Gastrocnemius medialis (tissue), 4 donors: ENCODE measurements at regions not wholly inside any gene's neighbourhood (a gene's known extent, or its start where the extent isn't known, plus 50 kb on each side); places are given as distances from the start of the nearest gene placed in this dataset.

Experiments used
- ATAC-seq, 2 donors: fragments of 150-250 bp; one replicate each; pipeline ENCODE4 v1.9.1; 2016
- DNase-seq, 2 donors: peaks; one replicate each; pipeline ENCODE4 v3.0.0-alpha.2; 2019
- H3K27ac ChIP-seq, 4 donors: fragments of 200-600 bp; sonication (generic); 1 replicate in 1 of 4; 2 replicates in 3 of 4; pipeline ENCODE4 v1.5.1; 2016 to 2018; ENCODE audit warnings: mild to moderate bottlenecking in 2 of 4, moderate library complexity in 1 of 4
- H3K27me3 ChIP-seq, 3 donors: fragments of 200-600 bp; sonication (generic) in 2 of 3; 1 replicate in 1 of 3; 2 replicates in 2 of 3; pipeline versions ENCODE4 v1.5.1 to v1.6.0; 2016 to 2019; ENCODE audit warnings: mild to moderate bottlenecking in 1 of 3, moderate library complexity in 1 of 3
- H3K36me3 ChIP-seq, 2 donors: fragments of 200-600 bp; sonication (generic) in 1 of 2; one replicate each; pipeline ENCODE4 v1.5.1; 2017 to 2018
- H3K4me1 ChIP-seq, 2 donors: fragments of 200-600 bp; sonication (generic) in 1 of 2; one replicate each; pipeline ENCODE4 v1.5.1; 2016 to 2017; ENCODE audit warnings: mild to moderate bottlenecking in 2 of 2
- H3K4me3 ChIP-seq, 4 donors: fragments of 200-600 bp; sonication (generic) in 3 of 4; 1 replicate in 1 of 4; 2 replicates in 3 of 4; pipeline ENCODE4 v1.5.1; 2016 to 2019; ENCODE audit warnings: mild to moderate bottlenecking in 2 of 4
- H3K9me3 ChIP-seq, 3 donors: fragments of 200-600 bp; sonication (generic) in 2 of 3; 1 replicate in 1 of 3; 2 replicates in 2 of 3; pipeline ENCODE4 v1.5.1; 2016 to 2019
- POLR2A ChIP-seq, 2 donors: fragments of 450-650 bp; IDR thresholded peaks; one replicate each; pipeline ENCODE4 v1.6.1; 2017; ENCODE audit warnings: antibody characterized with exemption in 2 of 2, mild to moderate bottlenecking in 2 of 2, moderate library complexity in 2 of 2
- in situ Hi-C, 4 donors: fragments of 200-750 bp; cut with MboI; loops; one replicate each; pipeline versions ENCODE4 v1.15.0 to v1.8.0; 2017; ENCODE audit warnings: low sequenced_read_pairs in 4 of 4
- intact Hi-C: fragments of 100-400 bp; cut with DNase I; formaldehyde crosslinking; loops from one replicate; pipeline ENCODE4 v1.15.1; 2023; ENCODE audit warnings: low total_unique reads
- TF ChIP-seq, protein P1 (sequence below), 5 experiments: fragments of 450-650 bp in 3 of 5; fragments of 200-600 bp in 2 of 5; sonication (generic) in 2 of 5; IDR thresholded peaks in 4 of 5; conservative IDR thresholded peaks in 1 of 5; 1 replicate in 4 of 5; 2 replicates in 1 of 5; pipeline ENCODE4 v1.5.1; 2016 to 2019; ENCODE audit warnings: antibody characterized with exemption in 5 of 5, mild to moderate bottlenecking in 3 of 5, moderate library complexity in 3 of 5

DNA sequence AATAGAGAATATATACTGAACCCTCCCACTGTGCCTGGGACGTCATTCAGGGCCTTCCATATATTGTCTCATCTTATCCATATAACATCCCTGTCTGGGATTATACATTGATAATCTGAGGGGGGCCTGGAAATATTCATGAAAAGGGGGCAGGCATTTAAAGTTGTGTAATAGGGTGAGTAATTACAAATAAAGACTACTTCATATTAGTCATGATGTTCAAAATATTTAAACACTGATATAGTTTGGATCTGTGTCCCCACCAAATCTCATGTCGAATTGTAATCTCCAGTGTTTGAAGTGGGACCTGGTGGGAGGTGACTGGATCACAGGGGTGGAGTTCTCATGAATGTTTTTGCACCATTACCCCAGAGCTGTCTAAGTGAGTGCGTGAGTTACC is 97.8 kb downstream of the AQP9 start:
- Histone ChIP-seq H3K27ac (no peak overlapping the region), H3K9me3 (no peaks in the 10 kb centered on the region), H3K4me3 (no peak overlapping the region), H3K36me3 (no peaks in the 10 kb centered on the region), H3K27me3 (no peaks in the 10 kb centered on the region), H3K4me1 (peaks cover 12 to 21% of the 10 kb centered on the region in 2 donors)
- in situ Hi-C loops = loop anchor here (10.0 to 25.0 kb wide), 3 partner anchors 101 to 526 kb away; partner anchors contain the start of gene MINDY2 (in 1 of the 4)
- ATAC-seq (no peak), DNase-seq (no peak)
- TF ChIP-seq POLR2A (IDR thresholded peaks at IDR 0.05) = no peak
- TF ChIP-seq, protein P1, sequence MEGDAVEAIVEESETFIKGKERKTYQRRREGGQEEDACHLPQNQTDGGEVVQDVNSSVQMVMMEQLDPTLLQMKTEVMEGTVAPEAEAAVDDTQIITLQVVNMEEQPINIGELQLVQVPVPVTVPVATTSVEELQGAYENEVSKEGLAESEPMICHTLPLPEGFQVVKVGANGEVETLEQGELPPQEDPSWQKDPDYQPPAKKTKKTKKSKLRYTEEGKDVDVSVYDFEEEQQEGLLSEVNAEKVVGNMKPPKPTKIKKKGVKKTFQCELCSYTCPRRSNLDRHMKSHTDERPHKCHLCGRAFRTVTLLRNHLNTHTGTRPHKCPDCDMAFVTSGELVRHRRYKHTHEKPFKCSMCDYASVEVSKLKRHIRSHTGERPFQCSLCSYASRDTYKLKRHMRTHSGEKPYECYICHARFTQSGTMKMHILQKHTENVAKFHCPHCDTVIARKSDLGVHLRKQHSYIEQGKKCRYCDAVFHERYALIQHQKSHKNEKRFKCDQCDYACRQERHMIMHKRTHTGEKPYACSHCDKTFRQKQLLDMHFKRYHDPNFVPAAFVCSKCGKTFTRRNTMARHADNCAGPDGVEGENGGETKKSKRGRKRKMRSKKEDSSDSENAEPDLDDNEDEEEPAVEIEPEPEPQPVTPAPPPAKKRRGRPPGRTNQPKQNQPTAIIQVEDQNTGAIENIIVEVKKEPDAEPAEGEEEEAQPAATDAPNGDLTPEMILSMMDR (IDR thresholded peaks at IDR 0.05 in 4 of 5, conservative IDR thresholded peaks at IDR 0.05 in 1 of 5) = no peak
- intact Hi-C loops = no loop called here

GRCh38 chr15:58240191-58240932 is 102.2 kb downstream of the AQP9 start:
- Histone ChIP-seq H3K4me1 (peaks cover 19 to 26% of the 10 kb centered on the region in 2 donors), H3K27me3 (no peaks in the 10 kb centered on the region), H3K36me3 (no peaks in the 10 kb centered on the region), H3K4me3 (no peak overlapping the region), H3K27ac (peak overlapping the region; percentile 58 to 74 (median 70)), H3K9me3 (no peaks in the 10 kb centered on the region)
- ATAC-seq = peak; percentile 17 to 41
- DNase-seq = no peak
- intact Hi-C loops = no loop called here
- TF ChIP-seq, protein P1 (IDR thresholded peaks at IDR 0.05 in 4 of 5, conservative IDR thresholded peaks at IDR 0.05 in 1 of 5) = no peak
- no peak for TF ChIP-seq POLR2A (IDR thresholded peaks at IDR 0.05)
- in situ Hi-C loops = loop anchor here in 3 of 4 donors (25.0 kb wide), 2 partner anchors 97 to 522 kb away; partner anchors contain the start of gene MINDY2 (in 1 of the 3)

DNA sequence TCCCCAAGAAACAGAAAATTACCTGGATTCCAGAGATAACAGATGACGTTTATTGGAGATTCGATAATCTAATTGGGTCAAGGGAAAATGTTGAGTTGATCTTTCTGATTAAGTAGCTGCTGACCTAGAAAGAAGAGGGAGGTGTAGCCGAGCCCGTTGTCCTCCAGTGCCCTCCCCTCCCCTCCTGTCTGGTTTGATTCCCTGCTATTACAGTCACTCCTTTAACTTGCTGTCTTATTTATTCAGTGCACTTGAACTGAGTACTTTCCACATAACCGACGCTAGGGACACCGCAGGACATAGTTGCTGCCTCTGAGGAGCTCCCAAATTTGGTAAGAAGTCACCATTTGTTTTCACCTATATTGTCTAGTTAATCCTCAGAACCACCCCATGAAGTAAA is 103.7 kb downstream of the AQP9 start:
- no peak overlapping the region for H3K4me3 ChIP-seq
- in situ Hi-C loops (loop anchor here in 3 of 4 donors (25.0 kb wide), 2 partner anchors 95 to 520 kb away; partner anchors contain the start of gene MINDY2 (in 1 of the 3)), intact Hi-C loops (no loop called here)
- peak overlapping the region in 3 of 4 donors; percentile 67 to 74 (median 72) for H3K27ac ChIP-seq
- TF ChIP-seq, protein P1 (IDR thresholded peaks at IDR 0.05 in 4 of 5, conservative IDR thresholded peaks at IDR 0.05 in 1 of 5) = no peak
- TF ChIP-seq POLR2A (IDR thresholded peaks at IDR 0.05) = no peak
- H3K27me3 ChIP-seq = no peaks in the 10 kb centered on the region
- H3K4me1 ChIP-seq = peaks cover 34 to 37% of the 10 kb centered on the region in 2 donors
- DNase-seq (no peak), ATAC-seq (peak; percentile 46 to 48)
- H3K36me3 ChIP-seq = no peaks in the 10 kb centered on the region
- H3K9me3 ChIP-seq = no peaks in the 10 kb centered on the region

- no peaks in the 10 kb centered on the region for H3K9me3 ChIP-seq
- no peak overlapping the region for H3K4me3 ChIP-seq
- H3K36me3 ChIP-seq = no peaks in the 10 kb centered on the region
- in situ Hi-C loops = loop anchor here in 3 of 4 donors (25.0 kb wide), 2 partner anchors 94 to 519 kb away; partner anchors contain the start of gene MINDY2 (in 1 of the 3)
- ATAC-seq (no peak), DNase-seq (no peak)
- H3K27me3 ChIP-seq = no peaks in the 10 kb centered on the region
- H3K4me1 ChIP-seq = peaks cover 45 to 48% of the 10 kb centered on the region in 2 donors
- TF ChIP-seq, protein P1 (IDR thresholded peaks at IDR 0.05 in 4 of 5, conservative IDR thresholded peaks at IDR 0.05 in 1 of 5) = no peak
- TF ChIP-seq POLR2A (IDR thresholded peaks at IDR 0.05) = no peak
- no peak overlapping the region for H3K27ac ChIP-seq
- intact Hi-C loops = no loop called here
Measured at GRCh38 chr15:58243070-58243469, 104.9 kb downstream of the AQP9 start.
